ENCODE measurements at regions not wholly inside any gene's neighbourhood (a gene's known extent, or its start where the extent isn't known, plus 50 kb on each side); places are given as distances from the start of the nearest gene placed in this dataset.

DNA sequence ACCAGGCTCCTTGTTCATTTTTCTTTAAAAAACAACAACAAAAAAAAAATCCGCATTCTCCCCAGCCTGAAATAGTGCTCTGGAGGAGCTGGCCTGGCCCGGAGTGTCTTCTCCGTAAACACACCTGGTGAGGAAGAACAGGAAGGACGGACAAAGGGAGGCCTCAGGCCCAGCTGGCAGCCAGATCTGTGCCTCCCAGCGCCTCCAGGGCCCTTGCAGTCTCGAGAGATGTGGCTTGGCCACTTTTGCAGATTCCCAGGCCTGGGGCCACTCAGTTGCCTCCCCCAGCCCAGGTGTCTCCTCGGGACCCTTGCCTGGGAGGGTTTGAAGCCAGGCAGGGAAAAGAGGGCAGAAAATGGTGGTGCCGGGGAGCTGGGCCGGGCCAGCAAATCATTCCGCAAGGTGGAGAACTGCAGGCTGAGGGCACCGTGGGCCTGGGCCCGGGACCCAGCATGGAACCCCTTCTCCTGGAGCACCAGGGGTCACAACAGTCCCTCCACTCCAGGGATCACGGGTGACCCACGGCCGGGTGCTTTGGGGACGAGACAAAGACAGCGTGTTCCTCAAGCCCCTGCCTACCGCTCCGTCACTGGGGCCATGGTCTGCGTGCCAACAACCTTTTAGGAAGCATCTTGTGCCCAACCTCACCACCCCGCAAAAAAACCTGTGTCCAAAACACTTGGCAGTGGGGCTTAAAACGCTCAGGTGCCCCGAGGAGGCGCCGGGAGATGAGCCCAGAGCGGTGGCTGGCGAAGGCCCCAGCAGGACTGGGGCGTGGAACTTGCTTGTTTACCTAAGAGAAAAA lies 67.1 kb upstream of the WNT7B start:
- H3K4me3 ChIP-seq = peak overlapping the region; percentile 49
- H3K27ac ChIP-seq = peak overlapping the region; percentile 89
- H3K27me3 ChIP-seq = no peaks in the 10 kb centered on the region
- intact Hi-C loops (cut with DNase I) = no loop called here
- TF ChIP-seq, protein P1, sequence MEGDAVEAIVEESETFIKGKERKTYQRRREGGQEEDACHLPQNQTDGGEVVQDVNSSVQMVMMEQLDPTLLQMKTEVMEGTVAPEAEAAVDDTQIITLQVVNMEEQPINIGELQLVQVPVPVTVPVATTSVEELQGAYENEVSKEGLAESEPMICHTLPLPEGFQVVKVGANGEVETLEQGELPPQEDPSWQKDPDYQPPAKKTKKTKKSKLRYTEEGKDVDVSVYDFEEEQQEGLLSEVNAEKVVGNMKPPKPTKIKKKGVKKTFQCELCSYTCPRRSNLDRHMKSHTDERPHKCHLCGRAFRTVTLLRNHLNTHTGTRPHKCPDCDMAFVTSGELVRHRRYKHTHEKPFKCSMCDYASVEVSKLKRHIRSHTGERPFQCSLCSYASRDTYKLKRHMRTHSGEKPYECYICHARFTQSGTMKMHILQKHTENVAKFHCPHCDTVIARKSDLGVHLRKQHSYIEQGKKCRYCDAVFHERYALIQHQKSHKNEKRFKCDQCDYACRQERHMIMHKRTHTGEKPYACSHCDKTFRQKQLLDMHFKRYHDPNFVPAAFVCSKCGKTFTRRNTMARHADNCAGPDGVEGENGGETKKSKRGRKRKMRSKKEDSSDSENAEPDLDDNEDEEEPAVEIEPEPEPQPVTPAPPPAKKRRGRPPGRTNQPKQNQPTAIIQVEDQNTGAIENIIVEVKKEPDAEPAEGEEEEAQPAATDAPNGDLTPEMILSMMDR (IDR thresholded peaks at IDR 0.05) = no peak
- H3K4me1 ChIP-seq = peaks cover 4% of the 10 kb centered on the region
- H3K36me3 ChIP-seq = no peaks in the 10 kb centered on the region
- DNase-seq = peak; percentile 69
- H3K9ac ChIP-seq (ENCODE audit: low read depth in 2 of 2, low read length in 2 of 2) = peak overlapping the region; percentile 95
- no peaks in the 10 kb centered on the region for H3K9me3 ChIP-seq

DNA sequence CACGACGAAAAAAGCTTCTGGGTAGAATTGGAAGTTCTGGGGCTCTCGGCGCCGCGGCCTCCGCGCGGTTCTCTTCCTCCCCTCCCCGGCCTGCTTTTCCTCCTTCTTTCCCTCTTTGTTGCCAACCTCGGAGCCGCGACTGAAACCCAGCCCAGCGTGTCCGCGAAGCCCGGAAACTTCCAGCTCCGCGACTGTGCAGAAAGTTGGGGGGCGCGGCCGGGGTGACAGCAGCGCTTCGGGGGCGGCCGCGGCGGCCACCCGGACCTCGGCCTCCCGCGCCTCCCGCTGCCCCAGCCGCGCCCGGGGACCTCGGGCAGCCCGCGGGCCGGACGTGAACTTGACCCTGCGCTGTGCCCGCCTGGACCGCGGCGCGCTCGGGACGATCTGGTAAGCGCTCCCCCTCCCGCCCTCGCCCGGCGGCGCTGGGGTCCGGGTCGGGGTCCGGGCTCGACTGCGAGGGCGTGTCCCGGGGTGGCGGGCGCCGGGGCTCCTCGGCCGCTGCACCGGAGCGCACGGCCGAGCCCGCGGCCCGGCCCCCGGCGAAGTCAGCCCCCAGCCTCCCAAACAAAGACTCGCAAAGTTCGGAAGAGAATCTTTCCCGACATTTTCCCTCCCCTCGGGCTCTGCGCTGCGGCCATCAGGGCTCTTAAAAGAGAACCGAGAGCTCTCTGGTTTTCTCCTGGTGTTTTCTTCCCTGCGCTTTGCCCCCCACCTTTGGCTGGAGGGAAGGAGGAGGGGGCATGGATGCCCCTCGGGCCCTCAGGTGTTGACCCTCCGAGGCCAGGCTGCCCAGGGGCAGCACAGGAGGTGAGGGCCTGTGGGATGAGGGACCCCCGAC lies 67.9 kb upstream of the WNT7B start:
- Histone ChIP-seq H3K27ac (peak overlapping the region; percentile 89), H3K36me3 (no peaks in the 10 kb centered on the region), H3K9me3 (no peaks in the 10 kb centered on the region), H3K9ac (ENCODE audit: low read depth in 2 of 2, low read length in 2 of 2) (peak overlapping the region; percentile 95), H3K27me3 (no peaks in the 10 kb centered on the region), H3K4me3 (peak overlapping the region; percentile 49), H3K4me1 (peaks cover 4% of the 10 kb centered on the region)
- TF ChIP-seq, protein P1 (IDR thresholded peaks at IDR 0.05) = no peak
- no peak for DNase-seq
- intact Hi-C loops (cut with DNase I) = no loop called here

DNA sequence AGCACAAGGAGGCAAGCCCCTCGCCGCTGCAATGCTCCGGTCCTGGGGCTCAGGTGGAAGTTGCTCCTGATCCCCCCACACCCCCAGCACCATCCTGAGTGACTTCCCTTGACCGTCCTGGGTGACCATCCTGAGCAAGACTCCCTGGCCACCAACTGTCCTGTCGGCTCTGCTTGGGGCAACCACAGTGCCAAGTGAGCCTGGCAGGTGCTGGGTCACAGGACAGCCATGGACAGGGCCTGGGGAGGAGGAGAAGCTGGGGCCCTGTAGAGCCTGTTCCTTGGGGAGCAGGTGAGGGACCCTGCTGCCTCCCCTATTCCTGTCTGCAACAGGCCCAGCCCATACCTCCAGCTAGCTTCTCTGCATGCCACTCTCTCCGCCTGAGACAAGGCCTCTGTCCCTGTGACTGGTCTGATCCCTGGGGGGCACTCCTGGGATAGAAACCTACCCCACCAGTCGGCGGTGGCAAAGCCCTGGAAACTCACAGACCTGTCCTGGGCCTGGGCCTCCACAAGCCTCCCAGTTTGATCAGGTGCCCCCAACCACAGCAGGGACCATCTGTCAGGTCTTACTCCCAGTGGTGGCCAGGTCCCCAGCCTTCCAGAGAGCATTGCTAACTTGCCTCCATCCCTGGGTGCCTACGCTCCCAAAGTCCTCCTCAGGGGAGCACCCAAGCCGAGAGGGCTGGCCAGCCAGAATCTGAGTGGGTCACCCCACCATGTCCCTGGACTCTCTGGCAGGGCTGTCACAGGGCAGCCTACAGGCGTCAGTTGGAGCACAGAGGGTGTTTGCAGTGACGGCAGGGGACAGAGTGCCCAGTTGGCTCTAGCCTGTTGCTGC lies 68.7 kb upstream of the WNT7B start:
- peak overlapping the region; percentile 89 for H3K27ac ChIP-seq
- H3K4me1 ChIP-seq = peaks cover 4% of the 10 kb centered on the region
- DNase-seq = no peak
- H3K4me3 ChIP-seq = peak overlapping the region; percentile 49
- no peaks in the 10 kb centered on the region for H3K27me3 ChIP-seq
- no peaks in the 10 kb centered on the region for H3K9me3 ChIP-seq
- intact Hi-C loops (cut with DNase I) = no loop called here
- TF ChIP-seq, protein P1 (IDR thresholded peaks at IDR 0.05) = no peak
- H3K36me3 ChIP-seq = no peaks in the 10 kb centered on the region
- peak overlapping the region; percentile 88 to 95 for H3K9ac ChIP-seq (ENCODE audit: low read depth in 2 of 2, low read length in 2 of 2)

DNA sequence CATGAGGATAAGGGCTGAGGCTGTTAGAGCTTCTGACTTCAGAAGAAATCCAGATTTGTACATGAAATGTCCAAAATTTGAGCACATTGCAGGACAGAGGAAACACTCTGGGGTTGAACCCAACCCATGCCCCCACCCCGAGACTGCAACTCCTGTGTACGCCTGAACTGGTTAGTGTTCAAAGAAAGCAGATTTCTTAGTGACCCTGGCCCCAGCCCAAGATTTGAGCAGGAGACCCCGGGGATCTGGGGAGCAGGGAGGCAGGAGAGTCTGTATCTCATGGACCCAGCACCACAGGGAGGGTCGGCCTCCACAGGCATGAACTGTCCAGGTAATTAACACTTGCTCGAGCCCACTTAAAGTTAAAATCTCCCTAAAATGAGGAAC lies 69.3 kb upstream of the WNT7B start:
- no peaks in the 10 kb centered on the region for H3K36me3 ChIP-seq
- intact Hi-C loops (cut with DNase I) = no loop called here
- peaks cover 4% of the 10 kb centered on the region for H3K4me1 ChIP-seq
- peak overlapping the region in 1 of 2 donors; percentile 88 for H3K9ac ChIP-seq (ENCODE audit: low read depth in 2 of 2, low read length in 2 of 2)
- H3K27me3 ChIP-seq = no peaks in the 10 kb centered on the region
- TF ChIP-seq, protein P1 (IDR thresholded peaks at IDR 0.05) = no peak
- no peak overlapping the region for H3K4me3 ChIP-seq
- no peak for DNase-seq
- peak overlapping the region; percentile 89 for H3K27ac ChIP-seq
- no peaks in the 10 kb centered on the region for H3K9me3 ChIP-seq

DNA sequence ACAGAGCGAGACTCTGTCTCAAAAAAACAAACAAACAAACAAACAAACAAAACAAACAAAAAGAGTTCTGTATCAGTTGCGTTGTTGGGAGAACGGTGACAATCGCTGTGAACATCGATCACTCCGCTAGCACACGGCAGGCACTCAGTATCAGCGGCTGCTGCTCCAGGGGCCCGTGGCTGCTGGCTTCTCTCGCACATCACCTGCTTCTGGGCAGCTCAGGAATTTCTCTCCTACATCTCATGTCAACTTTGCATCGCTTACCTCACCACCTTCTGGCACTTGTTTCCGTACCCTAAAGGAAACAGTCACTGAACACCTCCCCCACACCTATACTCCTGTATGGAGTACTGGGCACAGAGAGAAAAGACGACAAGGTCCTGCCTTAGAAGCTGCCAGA lies 70.3 kb upstream of the WNT7B start:
- no peak overlapping the region for H3K4me3 ChIP-seq
- H3K4me1 ChIP-seq = peaks cover 9% of the 10 kb centered on the region
- H3K9ac ChIP-seq (ENCODE audit: low read depth in 2 of 2, low read length in 2 of 2) = peak overlapping the region in 1 of 2 donors; percentile 51
- H3K27ac ChIP-seq = peak overlapping the region; percentile 15
- no peak for DNase-seq
- no peaks in the 10 kb centered on the region for H3K27me3 ChIP-seq
- intact Hi-C loops (cut with DNase I) = no loop called here
- TF ChIP-seq, protein P1 (IDR thresholded peaks at IDR 0.05) = no peak
- H3K36me3 ChIP-seq = no peaks in the 10 kb centered on the region
- no peaks in the 10 kb centered on the region for H3K9me3 ChIP-seq

Data from colonic mucosa (tissue), 4 donors.